OCI-LY7 (cell line): ENCODE measurements at regions not wholly inside any gene's neighbourhood (a gene's known extent, or its start where the extent isn't known, plus 50 kb on each side); places are given as distances from the start of the nearest gene placed in this dataset.

Source experiments
- BruUV-seq: library from RNA; stranded (reverse); fragments of 400-500 nt; replicated peaks from 2 replicates; lab custom pipeline; 2021; lab: Mats Ljungman, UMichigan
- CTCF ChIA-PET: fragments of 300-600 bp; sonication (Branson Sonifier 250); formaldehyde crosslinking; loops from one replicate; lab custom pipeline; 2022; ENCODE audit warnings: antibody characterized with exemption; ENCODE audit not compliant: unreplicated experiment; lab: Charles Lee
- POLR2A ChIA-PET: fragments of 300-600 bp; sonication (Branson Sonifier 250); formaldehyde crosslinking; loops from one replicate; lab custom pipeline; 2022; ENCODE audit warnings: antibody characterized with exemption; lab: Charles Lee
- DNase-seq: peaks from one replicate; pipeline ENCODE4 v3.0.0-alpha.2; 2015; ENCODE audit warnings: low spot score
- H2AFZ ChIP-seq: fragments of 200-600 bp; sonication (generic), shearing (Covaris generic); 2 replicates; pipeline ENCODE4 v1.6.1; 2014; ENCODE audit warnings: mild to moderate bottlenecking, antibody characterized with exemption, low read length, moderate library complexity
- H3K27ac ChIP-seq: fragments of 200-600 bp; sonication (generic); 2 replicates; pipeline ENCODE4 v1.5.1; 2014; ENCODE audit warnings: mixed run types, low read depth, mild to moderate bottlenecking, moderate library complexity, low read length, inconsistent platforms; ENCODE audit not compliant: poor library complexity, severe bottlenecking
- H3K36me3 ChIP-seq: fragments of 200-600 bp; sonication (generic); 2 replicates; pipeline ENCODE4 v1.6.1; 2014; ENCODE audit warnings: mild to moderate bottlenecking, antibody characterized with exemption, low read length, moderate library complexity, mixed read lengths; ENCODE audit not compliant: insufficient read depth
- H3K4me1 ChIP-seq: fragments of 200-600 bp; sonication (generic); 2 replicates; pipeline ENCODE4 v1.5.1; 2014; ENCODE audit warnings: mild to moderate bottlenecking, low read length; ENCODE audit not compliant: insufficient read depth, poor library complexity, severe bottlenecking
- H3K4me2 ChIP-seq: fragments of 200-600 bp; sonication (generic); 2 replicates; pipeline ENCODE4 v1.6.1; 2014; ENCODE audit warnings: mild to moderate bottlenecking, low read length
- H3K4me3 ChIP-seq: fragments of 200-600 bp; sonication (generic); 2 replicates; pipeline ENCODE4 v1.5.1; 2014; ENCODE audit warnings: mild to moderate bottlenecking, low read depth, low read length; ENCODE audit not compliant: poor library complexity, severe bottlenecking
- H3K79me2 ChIP-seq: fragments of 200-600 bp; sonication (generic); 2 replicates; pipeline ENCODE4 v1.6.1; 2016; ENCODE audit warnings: low read depth, mild to moderate bottlenecking, low read length, moderate library complexity, mixed read lengths; ENCODE audit not compliant: insufficient read depth
- H3K9me2 ChIP-seq: fragments of 200-600 bp; sonication (generic); 2 replicates; pipeline ENCODE4 v1.6.1; 2016; ENCODE audit warnings: mild to moderate bottlenecking, low read length, mixed read lengths; ENCODE audit not compliant: insufficient read depth
- H3K9me3 ChIP-seq: fragments of 200-600 bp; sonication (generic); 2 replicates; pipeline ENCODE4 v1.6.1; 2014; ENCODE audit warnings: mild to moderate bottlenecking, mixed run types, low read length, mixed read lengths
- H4K20me1 ChIP-seq: fragments of 200-600 bp; sonication (generic); 2 replicates; pipeline ENCODE4 v1.6.1; 2014; ENCODE audit warnings: mild to moderate bottlenecking, antibody characterized with exemption, low read length, moderate library complexity, mixed read lengths; ENCODE audit not compliant: insufficient read depth
- CTCF ChIP-seq: fragments of 200-600 bp; sonication (generic); conservative IDR thresholded peaks from 2 replicates; pipeline ENCODE4 v1.5.1; 2014; ENCODE audit warnings: mild to moderate bottlenecking, antibody characterized with exemption, low read length, moderate library complexity, mixed read lengths
- EZH2phosphoT487 ChIP-seq: fragments of 200-600 bp; sonication (generic); IDR thresholded peaks from 2 replicates; pipeline ENCODE4 v1.6.1; 2018; ENCODE audit warnings: low read depth, borderline replicate concordance, mild to moderate bottlenecking, mixed run types, antibody characterized with exemption, low read length, moderate library complexity, mixed read lengths
- intact Hi-C: fragments of 100-400 bp; cut with micrococcal nuclease; formaldehyde crosslinking; loops from one replicate; pipeline ENCODE4 v1.10.0; 2022; ENCODE audit not compliant: unreplicated experiment

DNA sequence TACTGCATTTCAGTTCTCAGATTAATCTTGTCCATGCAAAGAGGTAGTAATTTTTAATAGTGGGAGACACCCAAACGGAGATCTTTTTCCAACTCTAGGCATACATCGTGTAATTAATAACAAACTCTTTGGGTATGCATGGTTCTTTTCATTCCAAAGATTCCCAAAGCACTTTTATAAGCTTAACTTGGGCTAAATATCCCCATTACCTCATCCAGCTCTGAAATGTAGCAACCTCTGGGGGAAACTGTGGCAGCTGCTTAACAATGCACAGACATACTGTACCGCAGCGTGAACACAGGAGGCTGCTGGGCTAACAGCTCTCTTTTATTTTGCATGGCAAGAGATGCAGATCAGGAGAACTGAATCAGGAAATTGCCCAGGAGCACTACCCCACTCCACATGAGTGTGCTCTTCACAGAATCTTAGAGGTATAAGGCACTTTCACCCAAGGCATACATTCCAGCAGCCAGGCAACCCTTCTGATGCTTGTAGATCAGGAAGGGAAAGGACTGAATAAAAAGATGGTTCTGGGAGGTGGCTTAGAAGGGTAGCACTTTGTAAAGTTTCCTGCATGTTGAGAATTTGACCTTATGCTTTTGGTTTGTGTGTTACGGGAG is 114.4 kb upstream of the GLI3 start:
- H3K4me2 ChIP-seq: no peak overlapping the region
- H4K20me1 ChIP-seq: no peaks in the 10 kb centered on the region
- CTCF ChIA-PET: no interaction called here
- H3K79me2 ChIP-seq: no peaks in the 10 kb centered on the region
- intact Hi-C loops: no loop called here
- no peak overlapping the region for H3K4me3 ChIP-seq
- no peaks in the 10 kb centered on the region for H3K9me3 ChIP-seq
- DNase-seq: no peak
- no TSS peak for BruUV-seq
- no peak for TF ChIP-seq CTCF
- no peak for TF ChIP-seq EZH2phosphoT487
- POLR2A ChIA-PET: no interaction called here
- no peaks in the 10 kb centered on the region for H3K9me2 ChIP-seq
- no peaks in the 10 kb centered on the region for H3K36me3 ChIP-seq
- no peaks in the 10 kb centered on the region for H3K4me1 ChIP-seq
- H2AFZ ChIP-seq: no peak overlapping the region
- H3K27ac ChIP-seq: no peak overlapping the region

DNA sequence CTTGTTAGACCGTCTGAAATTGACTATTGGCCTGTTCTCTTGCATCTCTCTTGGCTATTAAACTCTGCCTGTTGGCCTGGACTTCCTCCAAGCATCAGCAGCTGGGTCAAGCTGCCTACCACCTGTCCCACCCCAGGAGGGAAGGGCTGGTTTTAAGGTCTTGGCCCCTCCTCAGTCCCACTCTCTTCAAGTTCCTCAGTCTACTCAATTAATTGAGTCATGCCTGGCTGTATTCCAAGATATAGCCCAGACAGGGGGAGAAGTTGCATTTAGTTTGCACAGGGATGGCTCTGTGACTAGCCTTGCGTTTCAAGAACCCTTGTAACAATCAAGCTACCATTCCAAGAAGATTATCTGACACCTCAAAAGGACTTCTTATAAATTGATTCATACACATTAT is 113.8 kb upstream of the GLI3 start:
- no peak overlapping the region for H3K4me3 ChIP-seq
- no peak for DNase-seq
- TF ChIP-seq CTCF (no peak), EZH2phosphoT487 (no peak)
- H3K9me2 ChIP-seq: no peaks in the 10 kb centered on the region
- H2AFZ ChIP-seq: no peak overlapping the region
- no peaks in the 10 kb centered on the region for H4K20me1 ChIP-seq
- BruUV-seq: no TSS peak
- H3K36me3 ChIP-seq: no peaks in the 10 kb centered on the region
- no peaks in the 10 kb centered on the region for H3K79me2 ChIP-seq
- H3K4me1 ChIP-seq: no peaks in the 10 kb centered on the region
- H3K9me3 ChIP-seq: no peaks in the 10 kb centered on the region
- no peak overlapping the region for H3K4me2 ChIP-seq
- CTCF ChIA-PET: no interaction called here
- intact Hi-C loops: no loop called here
- H3K27ac ChIP-seq: no peak overlapping the region
- POLR2A ChIA-PET: no interaction called here

DNA sequence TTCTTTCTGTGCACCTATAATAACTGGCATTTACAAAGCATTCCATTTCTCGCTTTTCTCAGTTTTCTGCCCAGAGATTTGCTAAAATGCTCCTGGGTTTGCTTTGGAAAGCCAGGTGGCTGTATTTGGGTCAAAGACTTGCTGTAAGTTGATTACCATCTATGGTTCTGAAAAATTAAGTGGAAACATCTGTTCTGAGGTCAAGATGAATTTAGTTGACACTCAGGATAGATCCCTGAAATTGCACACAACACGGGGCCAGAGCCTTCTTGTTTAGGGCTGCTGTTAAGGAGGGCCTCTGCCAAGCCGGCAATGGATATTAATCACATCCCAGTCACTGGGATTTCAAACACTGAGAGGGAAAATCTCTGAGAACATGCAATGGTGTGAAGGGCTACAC is 111.6 kb upstream of the GLI3 start:
- Histone ChIP-seq H3K9me3 (no peaks in the 10 kb centered on the region), H3K9me2 (no peaks in the 10 kb centered on the region), H4K20me1 (no peaks in the 10 kb centered on the region), H3K4me1 (no peaks in the 10 kb centered on the region), H3K4me3 (no peak overlapping the region), H3K36me3 (no peaks in the 10 kb centered on the region), H3K4me2 (no peak overlapping the region), H2AFZ (no peak overlapping the region), H3K79me2 (no peaks in the 10 kb centered on the region), H3K27ac (no peak overlapping the region)
- DNase-seq: no peak
- BruUV-seq: no TSS peak
- CTCF ChIA-PET: no interaction called here
- POLR2A ChIA-PET: no interaction called here
- intact Hi-C loops: no loop called here
- TF ChIP-seq CTCF: no peak
- no peak for TF ChIP-seq EZH2phosphoT487
